Kidney epithelial cell (primary cell): ENCODE measurements at regions not wholly inside any gene's neighbourhood (a gene's known extent, or its start where the extent isn't known, plus 50 kb on each side); places are given as distances from the start of the nearest gene placed in this dataset.

Experiments used
- DNase-seq: peaks from one replicate; pipeline ENCODE4 v3.0.0-alpha.2; 2010; ENCODE audit warnings: low read depth
- H3K27me3 ChIP-seq: 2 replicates; pipeline ENCODE4 v1.6.0; 2011; ENCODE audit warnings: low read length; ENCODE audit not compliant: control insufficient read depth, insufficient read depth
- H3K36me3 ChIP-seq: 2 replicates; pipeline ENCODE4 v1.5.1; 2011; ENCODE audit warnings: low read length; ENCODE audit not compliant: control insufficient read depth, insufficient read depth
- H3K4me3 ChIP-seq: 2 replicates; pipeline ENCODE4 v1.5.1; 2011; ENCODE audit warnings: low read depth, mild to moderate bottlenecking, control low read depth, low read length
- TF ChIP-seq, protein P1 (sequence below): IDR thresholded peaks from 2 replicates; pipeline ENCODE4 v1.5.1; 2011; ENCODE audit warnings: mild to moderate bottlenecking, moderate library complexity, low read length, control low read depth, inconsistent platforms; ENCODE audit not compliant: insufficient read depth, poor library complexity, severe bottlenecking

- TF ChIP-seq, protein P1, sequence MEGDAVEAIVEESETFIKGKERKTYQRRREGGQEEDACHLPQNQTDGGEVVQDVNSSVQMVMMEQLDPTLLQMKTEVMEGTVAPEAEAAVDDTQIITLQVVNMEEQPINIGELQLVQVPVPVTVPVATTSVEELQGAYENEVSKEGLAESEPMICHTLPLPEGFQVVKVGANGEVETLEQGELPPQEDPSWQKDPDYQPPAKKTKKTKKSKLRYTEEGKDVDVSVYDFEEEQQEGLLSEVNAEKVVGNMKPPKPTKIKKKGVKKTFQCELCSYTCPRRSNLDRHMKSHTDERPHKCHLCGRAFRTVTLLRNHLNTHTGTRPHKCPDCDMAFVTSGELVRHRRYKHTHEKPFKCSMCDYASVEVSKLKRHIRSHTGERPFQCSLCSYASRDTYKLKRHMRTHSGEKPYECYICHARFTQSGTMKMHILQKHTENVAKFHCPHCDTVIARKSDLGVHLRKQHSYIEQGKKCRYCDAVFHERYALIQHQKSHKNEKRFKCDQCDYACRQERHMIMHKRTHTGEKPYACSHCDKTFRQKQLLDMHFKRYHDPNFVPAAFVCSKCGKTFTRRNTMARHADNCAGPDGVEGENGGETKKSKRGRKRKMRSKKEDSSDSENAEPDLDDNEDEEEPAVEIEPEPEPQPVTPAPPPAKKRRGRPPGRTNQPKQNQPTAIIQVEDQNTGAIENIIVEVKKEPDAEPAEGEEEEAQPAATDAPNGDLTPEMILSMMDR: no peak
- Histone ChIP-seq H3K36me3 (no peaks in the 10 kb centered on the region), H3K4me3 (no peak overlapping the region), H3K27me3 (no peaks in the 10 kb centered on the region)
- DNase-seq: no peak
Observed at GRCh38 chr7:153835712-153836265, 216.4 kb upstream of the DPP6 start.

- no peaks in the 10 kb centered on the region for H3K27me3 ChIP-seq
- no peak overlapping the region for H3K4me3 ChIP-seq
- H3K36me3 ChIP-seq: no peaks in the 10 kb centered on the region
- TF ChIP-seq, protein P1: no peak
- DNase-seq: no peak
Observed at GRCh38 chr7:153838591-153838990, 213.6 kb upstream of the DPP6 start.

DNA sequence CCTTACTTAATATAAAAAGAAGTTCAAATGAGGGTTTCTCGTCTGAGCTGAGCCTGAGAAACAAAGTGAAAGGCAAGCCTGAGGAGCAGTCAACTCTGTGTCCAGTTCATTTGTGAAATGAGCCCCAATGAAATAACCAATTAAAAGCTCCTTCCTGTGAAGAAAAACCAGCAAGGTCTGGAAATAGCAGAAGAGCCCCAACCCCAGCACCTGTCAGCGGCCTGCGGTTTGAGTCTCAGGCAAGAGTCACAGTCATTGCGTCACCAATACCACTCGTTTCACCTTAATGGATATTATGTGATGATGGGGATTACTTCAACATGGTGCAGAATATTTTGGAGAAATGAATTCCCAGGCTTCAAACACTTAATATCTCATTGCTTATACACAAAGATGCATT is 211.3 kb upstream of the DPP6 start:
- Histone ChIP-seq H3K27me3 (no peaks in the 10 kb centered on the region), H3K4me3 (no peak overlapping the region), H3K36me3 (no peaks in the 10 kb centered on the region)
- TF ChIP-seq, protein P1: no peak
- DNase-seq: no peak

GRCh38 chr7:153847828-153848227 is 204.4 kb upstream of the DPP6 start:
- no peak overlapping the region for H3K4me3 ChIP-seq
- TF ChIP-seq, protein P1: no peak
- H3K27me3 ChIP-seq: no peaks in the 10 kb centered on the region
- no peak for DNase-seq
- no peaks in the 10 kb centered on the region for H3K36me3 ChIP-seq

DNA sequence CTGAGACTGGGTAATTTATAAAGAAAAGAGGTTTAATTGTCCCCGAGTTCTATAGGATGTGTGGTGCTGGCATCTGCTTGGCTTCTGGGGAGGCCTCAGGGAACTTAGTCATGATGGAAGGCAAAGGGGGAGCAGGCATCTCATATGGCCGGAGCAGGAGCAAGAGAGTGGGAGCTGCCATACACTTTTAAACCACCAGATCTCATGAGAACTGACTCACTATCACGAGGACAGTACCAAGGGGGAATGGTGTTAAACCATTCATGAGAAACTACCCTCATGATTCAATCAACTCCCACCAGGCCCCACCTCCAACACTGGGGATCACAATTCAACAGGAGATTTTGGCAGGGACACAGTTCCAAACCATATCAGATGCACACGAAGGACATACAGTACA is 199.9 kb upstream of the DPP6 start:
- no peaks in the 10 kb centered on the region for H3K27me3 ChIP-seq

GRCh38 chr7:153858355-153858754 is 193.8 kb upstream of the DPP6 start:
- TF ChIP-seq, protein P1: no peak
- peak; percentile 7 for DNase-seq
- H3K4me3 ChIP-seq: no peak overlapping the region
- H3K36me3 ChIP-seq: no peaks in the 10 kb centered on the region
- no peaks in the 10 kb centered on the region for H3K27me3 ChIP-seq

More for the DNA sequence above, 199.9 kb upstream of the DPP6 start:
- H3K36me3 ChIP-seq: no peaks in the 10 kb centered on the region
- DNase-seq: no peak
- H3K4me3 ChIP-seq: no peak overlapping the region
- TF ChIP-seq, protein P1: no peak
